Heart left ventricle (tissue), 16 donors: ENCODE measurements at regions not wholly inside any gene's neighbourhood (a gene's known extent, or its start where the extent isn't known, plus 50 kb on each side); places are given as distances from the start of the nearest gene placed in this dataset.

ENCODE experiments used
- ATAC-seq, 4 donors: fragments of 200-7000 bp; cut with Tn5 transposase; one replicate each; pipeline ENCODE4 v1.9.1; 2020 to 2022; ENCODE audit warnings: moderate library complexity in 4 of 4, mild to moderate bottlenecking in 3 of 4, moderate number of reproducible peaks in 1 of 4
- DNase-seq, 5 donors: peaks; one replicate each; pipeline ENCODE4 v3.0.0-alpha.2; 2020
- H3K27ac ChIP-seq, 12 donors: fragments of 200-600 bp; sonication (generic) in 4 of 12; one replicate each; pipeline versions ENCODE4 v1.5.0 to v1.8.0; 2016 to 2022; ENCODE audit warnings: mild to moderate bottlenecking in 2 of 12
- H3K27me3 ChIP-seq, 9 donors: fragments of 200-600 bp; sonication (generic) in 2 of 9; one replicate each; pipeline versions ENCODE4 v1.5.1 to v1.8.0; 2016 to 2022; ENCODE audit warnings: mild to moderate bottlenecking in 3 of 9
- H3K36me3 ChIP-seq, 9 donors: fragments of 200-600 bp; sonication (generic) in 2 of 9; one replicate each; pipeline versions ENCODE4 v1.5.0 to v1.8.0; 2018 to 2022; ENCODE audit warnings: mild to moderate bottlenecking in 2 of 9
- H3K4me1 ChIP-seq, 12 donors: fragments of 200-600 bp; sonication (generic) in 4 of 12; one replicate each; pipeline versions ENCODE4 v1.5.0 to v1.8.0; 2016 to 2022; ENCODE audit warnings: mild to moderate bottlenecking in 3 of 12
- H3K4me3 ChIP-seq, 12 donors: fragments of 200-600 bp; sonication (generic) in 4 of 12; one replicate each; pipeline versions ENCODE4 v1.5.0 to v1.8.0; 2017 to 2022; ENCODE audit warnings: mild to moderate bottlenecking in 9 of 12, moderate library complexity in 4 of 12
- H3K9me3 ChIP-seq, 12 donors: fragments of 200-600 bp; sonication (generic) in 4 of 12; one replicate each; pipeline versions ENCODE4 v1.5.0 to v1.8.0; 2016 to 2022; ENCODE audit warnings: mild to moderate bottlenecking in 1 of 12
- POLR2A ChIP-seq, 2 donors: fragments of 450-650 bp; IDR thresholded peaks; one replicate each; pipeline ENCODE4 v1.6.1; 2017; ENCODE audit warnings: antibody characterized with exemption in 2 of 2, mild to moderate bottlenecking in 2 of 2, moderate library complexity in 2 of 2
- WGBS, 4 donors: extraction: QIAGEN DNeasy Blood & Tissue Kit in 2 of 4; methylation state at CpG; one replicate each; pipeline versions ENCODE4 v1.1.5 to v1.1.7; 2013 to 2018; 5-methylcytosine and 5-hydroxymethylcytosine counted together
- intact Hi-C, 10 donors: fragments of 100-400 bp; cut with DNase I; formaldehyde crosslinking; loops; one replicate each; pipeline versions ENCODE4 v1.11.1 to v1.14.2; 2022
- TF ChIP-seq, protein P1 (sequence below), 12 donors: fragments of 200-600 bp; sonication (generic) in 4 of 12; IDR thresholded peaks; one replicate each; pipeline versions ENCODE4 v1.5.0 to v1.8.0; 2018 to 2022; ENCODE audit warnings: antibody characterized with exemption in 12 of 12, mild to moderate bottlenecking in 5 of 12
- donor health status: ischemic (EF 13 %, LVEDD 7.1; RV severe dilation, severe dysfunction).
- donor health status: healthy with polysubstance abuse.
- donor health status: DM: no; HTN: yes; CAD: no.
- donor health status: DM: no; HTN: no; CAD: no.
- donor health status: ischemic (EF 25% LVEDD 6.9; RV normal size, moderate dysfunction).
- donor health status: ischemic (EF 25% LVEDD 5.7; RV mildly dilated, moderate dysfunction).
- donor health status: healthy.
- donor health status: DM: yes; HTN: yes; CAD: no.
- donor health status: ischemic (EF 35%, LVEDD 5.7; RV mildly dilated, moderate dysfunction).
- donor health status: nonischemic (EF 11% LVEDD 7.7; RV severe dilation, severe dysfunction).
- donor health status: DM: yes; HTN: yes; CAD: no.
- donor health status: PGD.
- donor health status: ischemic (EF 29% LVEDD 5.4; RV normal size, mild dysfunction).
- donor health status: nonischemic (EF 23%, LVEDD 6.1; RV moderate dilation, normal function).

DNA sequence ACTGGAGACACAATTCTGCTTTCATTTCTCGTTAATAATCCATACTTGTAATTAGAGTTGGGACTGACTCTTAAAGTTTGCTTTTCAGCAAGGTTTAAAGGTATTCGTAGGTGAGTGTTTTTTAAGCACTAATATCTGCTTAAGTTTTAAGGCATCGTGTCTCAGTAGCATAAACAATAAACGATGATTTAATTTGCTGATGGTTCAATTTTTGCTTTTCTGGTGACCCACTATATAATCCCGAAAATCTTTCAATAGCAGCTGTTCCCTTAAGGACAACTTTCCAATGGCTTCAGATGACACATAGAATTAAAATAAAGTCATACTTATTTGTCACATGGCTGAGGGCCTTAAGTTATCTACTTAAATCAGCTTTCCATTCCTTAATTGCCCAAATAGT is 859.5 kb upstream of the SOX11 start:
- no peaks in the 10 kb centered on the region for H3K36me3 ChIP-seq
- TF ChIP-seq POLR2A (IDR thresholded peaks at IDR 0.05), result no peak
- TF ChIP-seq, protein P1, sequence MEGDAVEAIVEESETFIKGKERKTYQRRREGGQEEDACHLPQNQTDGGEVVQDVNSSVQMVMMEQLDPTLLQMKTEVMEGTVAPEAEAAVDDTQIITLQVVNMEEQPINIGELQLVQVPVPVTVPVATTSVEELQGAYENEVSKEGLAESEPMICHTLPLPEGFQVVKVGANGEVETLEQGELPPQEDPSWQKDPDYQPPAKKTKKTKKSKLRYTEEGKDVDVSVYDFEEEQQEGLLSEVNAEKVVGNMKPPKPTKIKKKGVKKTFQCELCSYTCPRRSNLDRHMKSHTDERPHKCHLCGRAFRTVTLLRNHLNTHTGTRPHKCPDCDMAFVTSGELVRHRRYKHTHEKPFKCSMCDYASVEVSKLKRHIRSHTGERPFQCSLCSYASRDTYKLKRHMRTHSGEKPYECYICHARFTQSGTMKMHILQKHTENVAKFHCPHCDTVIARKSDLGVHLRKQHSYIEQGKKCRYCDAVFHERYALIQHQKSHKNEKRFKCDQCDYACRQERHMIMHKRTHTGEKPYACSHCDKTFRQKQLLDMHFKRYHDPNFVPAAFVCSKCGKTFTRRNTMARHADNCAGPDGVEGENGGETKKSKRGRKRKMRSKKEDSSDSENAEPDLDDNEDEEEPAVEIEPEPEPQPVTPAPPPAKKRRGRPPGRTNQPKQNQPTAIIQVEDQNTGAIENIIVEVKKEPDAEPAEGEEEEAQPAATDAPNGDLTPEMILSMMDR (IDR thresholded peaks at IDR 0.05), result no peak
- no peaks in the 10 kb centered on the region for H3K27me3 ChIP-seq
- H3K27ac ChIP-seq, result no peak overlapping the region
- DNase-seq (no peak), ATAC-seq (no peak)
- 83 to 90% (median 86%) methylated on average over 5 of the region's 5 CpGs for WGBS, 4 donors
- H3K4me1 ChIP-seq, result no peaks in the 10 kb centered on the region
- intact Hi-C loops, result no loop called here
- no peak overlapping the region for H3K4me3 ChIP-seq
- H3K9me3 ChIP-seq, result no peaks in the 10 kb centered on the region

DNA sequence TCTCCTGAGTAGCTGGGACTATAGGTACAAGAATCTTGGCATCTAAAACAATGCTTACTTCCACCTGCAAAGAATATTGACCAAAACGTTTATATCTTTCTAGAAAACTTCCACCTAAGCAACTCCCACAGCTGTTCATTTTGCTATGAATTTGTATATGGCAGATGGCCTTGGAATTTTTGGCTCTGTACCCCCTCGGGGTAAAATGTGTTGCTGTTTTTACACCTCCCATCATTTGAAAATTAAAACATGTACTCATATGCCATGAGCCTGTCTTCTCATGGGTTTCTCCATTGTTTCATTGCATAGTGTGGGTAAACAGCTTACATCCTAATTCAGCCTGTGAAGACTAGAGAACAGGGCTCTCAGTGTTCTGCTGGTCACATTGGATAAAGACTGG is 853.6 kb upstream of the SOX11 start:
- intact Hi-C loops, result no loop called here
- no peak for TF ChIP-seq POLR2A (IDR thresholded peaks at IDR 0.05)
- TF ChIP-seq, protein P1 (IDR thresholded peaks at IDR 0.05), result no peak
- H3K4me1 ChIP-seq, result no peaks in the 10 kb centered on the region
- ATAC-seq (no peak), DNase-seq (no peak)
- no peaks in the 10 kb centered on the region for H3K27me3 ChIP-seq
- no peaks in the 10 kb centered on the region for H3K9me3 ChIP-seq
- no peak overlapping the region for H3K27ac ChIP-seq
- H3K36me3 ChIP-seq, result no peaks in the 10 kb centered on the region
- H3K4me3 ChIP-seq, result no peak overlapping the region
- 50 to 71% (median 60%) methylated on average over 2 of the region's 2 CpGs for WGBS, 4 donors

DNA sequence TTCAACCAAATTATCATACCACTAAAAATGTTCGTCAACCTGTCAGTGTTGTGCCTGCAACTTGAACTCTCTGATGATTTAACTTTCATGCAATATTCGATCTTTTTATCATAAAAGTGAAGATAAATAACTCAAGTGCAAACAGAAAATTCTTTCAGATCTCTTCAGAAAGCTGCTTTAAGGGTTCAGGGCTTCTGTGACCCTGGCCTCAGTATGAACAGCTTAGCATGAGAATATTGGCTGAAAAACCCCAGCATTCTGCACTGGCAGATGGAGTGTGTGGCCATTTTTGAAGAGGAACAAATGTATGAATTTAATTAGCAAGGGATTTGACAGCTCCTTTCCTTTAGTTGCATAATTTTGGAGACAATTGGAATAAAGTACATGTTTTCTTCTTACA is 851.4 kb upstream of the SOX11 start:
- no peak overlapping the region for H3K27ac ChIP-seq
- no peak overlapping the region for H3K4me3 ChIP-seq
- 52 to 69% (median 57%) methylated on average over 2 of the region's 2 CpGs for WGBS, 4 donors
- intact Hi-C loops, result no loop called here
- no peaks in the 10 kb centered on the region for H3K4me1 ChIP-seq
- DNase-seq (no peak), ATAC-seq (no peak)
- no peaks in the 10 kb centered on the region for H3K36me3 ChIP-seq
- no peaks in the 10 kb centered on the region for H3K9me3 ChIP-seq
- TF ChIP-seq, protein P1 (IDR thresholded peaks at IDR 0.05), result no peak
- no peak for TF ChIP-seq POLR2A (IDR thresholded peaks at IDR 0.05)
- H3K27me3 ChIP-seq, result no peaks in the 10 kb centered on the region

DNA sequence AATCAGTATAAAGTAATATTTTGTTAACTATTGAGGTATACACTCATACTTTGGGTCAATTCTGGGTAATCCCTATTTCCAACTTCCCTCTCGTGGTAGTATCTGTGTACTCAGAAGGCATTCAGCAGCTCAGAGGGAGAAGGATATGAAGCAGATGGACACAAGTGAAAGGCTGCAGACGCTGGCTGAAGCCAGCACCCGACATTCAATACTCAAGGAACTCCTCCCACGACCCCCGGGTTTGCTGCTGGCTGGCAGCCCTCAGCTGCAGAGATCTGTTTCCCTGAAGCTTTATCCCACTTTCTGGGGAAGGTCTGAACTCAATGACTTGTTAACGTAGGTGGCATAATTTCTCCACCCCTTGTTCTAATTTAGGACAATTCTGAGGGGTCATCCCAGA is 847.3 kb upstream of the SOX11 start:
- no peak for ATAC-seq
- no peak overlapping the region for H3K27ac ChIP-seq
- H3K4me3 ChIP-seq, result no peak overlapping the region
- no peak for DNase-seq
- intact Hi-C loops, result no loop called here
- H3K9me3 ChIP-seq, result no peaks in the 10 kb centered on the region
- no peaks in the 10 kb centered on the region for H3K36me3 ChIP-seq
- WGBS, 4 donors, result 17 to 25% (median 22%) methylated on average over 6 of the region's 6 CpGs
- H3K27me3 ChIP-seq, result no peaks in the 10 kb centered on the region
- no peak for TF ChIP-seq POLR2A (IDR thresholded peaks at IDR 0.05)
- TF ChIP-seq, protein P1 (IDR thresholded peaks at IDR 0.05), result no peak
- H3K4me1 ChIP-seq, result no peaks in the 10 kb centered on the region
